Keratinocyte (primary cell): ENCODE measurements at regions not wholly inside any gene's neighbourhood (a gene's known extent, or its start where the extent isn't known, plus 50 kb on each side); places are given as distances from the start of the nearest gene placed in this dataset.

Experiments used
- DNase-seq: peaks from one replicate; pipeline ENCODE4 v3.0.0-alpha.2; 2011; ENCODE audit warnings: low read depth, missing footprints, low spot score
- FAIRE-seq: peaks from 2 replicates; lab custom pipeline; 2011; peaks lifted over from hg19 to GRCh38; lab: Jason Lieb, UNC
- H2AFZ ChIP-seq: 2 replicates; pipeline ENCODE4 v1.6.0; 2012; ENCODE audit warnings: low read length, control low read depth, inconsistent platforms; ENCODE audit not compliant: control insufficient read depth
- H3K27ac ChIP-seq: 2 replicates; pipeline ENCODE4 v1.5.1; 2011; ENCODE audit warnings: low read length; ENCODE audit not compliant: control insufficient read depth, insufficient read depth
- H3K27me3 ChIP-seq: 3 replicates; pipeline ENCODE4 v1.6.0; 2011; ENCODE audit warnings: low read length; ENCODE audit not compliant: control insufficient read depth, insufficient read depth; ENCODE audit errors: extremely low read depth
- H3K36me3 ChIP-seq, 2 experiments: 2 replicates in 1 of 2; 3 replicates in 1 of 2; pipeline ENCODE4 v1.5.1; 2011; ENCODE audit warnings: low read length in 2 of 2, mild to moderate bottlenecking in 1 of 2; ENCODE audit not compliant: control insufficient read depth in 2 of 2, insufficient read depth in 2 of 2; ENCODE audit errors: extremely low read depth in 1 of 2
- H3K4me1 ChIP-seq: 3 replicates; pipeline ENCODE4 v1.5.1; 2011; ENCODE audit warnings: low read length; ENCODE audit not compliant: control insufficient read depth, insufficient read depth; ENCODE audit errors: extremely low read depth
- H3K4me2 ChIP-seq: 3 replicates; pipeline ENCODE4 v1.6.0; 2011; ENCODE audit warnings: low read depth, low read length; ENCODE audit not compliant: control insufficient read depth, insufficient read depth; ENCODE audit errors: extremely low read depth
- H3K4me3 ChIP-seq, 3 experiments: fragments of 200-600 bp in 1 of 3; sonication (generic) in 1 of 3; 2 replicates in 2 of 3; 3 replicates in 1 of 3; pipeline ENCODE4 v1.5.1; 2011 to 2016; ENCODE audit warnings: low read length in 3 of 3, mild to moderate bottlenecking in 3 of 3, control low read depth in 2 of 3, inconsistent platforms in 1 of 3, low read depth in 1 of 3, mixed read lengths in 1 of 3, mixed run types in 1 of 3, moderate library complexity in 1 of 3; ENCODE audit not compliant: control insufficient read depth in 2 of 3, insufficient read depth in 2 of 3; ENCODE audit errors: extremely low read depth in 1 of 3
- H3K79me2 ChIP-seq: 2 replicates; pipeline ENCODE4 v1.6.0; 2012; ENCODE audit warnings: low read length; ENCODE audit not compliant: control insufficient read depth, insufficient read depth
- H3K9ac ChIP-seq: 3 replicates; pipeline ENCODE4 v1.6.0; 2011; ENCODE audit warnings: low read length; ENCODE audit not compliant: control insufficient read depth, insufficient read depth; ENCODE audit errors: extremely low read depth
- H3K9me1 ChIP-seq: 3 replicates; pipeline ENCODE4 v1.6.0; 2011; ENCODE audit warnings: low read length; ENCODE audit not compliant: control insufficient read depth, insufficient read depth; ENCODE audit errors: extremely low read depth
- H3K9me3 ChIP-seq: 2 replicates; pipeline ENCODE4 v1.5.1; 2012; ENCODE audit warnings: low read depth, low read length; ENCODE audit not compliant: control insufficient read depth
- H4K20me1 ChIP-seq: 3 replicates; pipeline ENCODE4 v1.6.0; 2011; ENCODE audit warnings: low read length; ENCODE audit not compliant: control insufficient read depth, insufficient read depth; ENCODE audit errors: extremely low read depth
- EZH2 ChIP-seq: IDR thresholded peaks from one replicate; pipeline ENCODE4 v1.6.1; 2012; ENCODE audit warnings: inconsistent platforms, mild to moderate bottlenecking, low read length, moderate library complexity
- dilution Hi-C: fragments of 300-500 bp; cut with MboI; formaldehyde crosslinking; loops from one replicate; pipeline ENCODE4 v1.7.0; 2020; ENCODE audit warnings: low sequenced_read_pairs; ENCODE audit not compliant: extremely low pct_ligation_motif_present
- TF ChIP-seq, protein P1 (sequence below), 3 experiments: IDR thresholded peaks in 1 of 3; conservative IDR thresholded peaks in 1 of 3; optimal IDR thresholded peaks in 1 of 3; 2 replicates in 2 of 3; 3 replicates in 1 of 3; pipeline versions ENCODE3 to v1.5.1; 2011; ENCODE audit warnings: low read length in 3 of 3, mild to moderate bottlenecking in 3 of 3, moderate library complexity in 2 of 3, control low read depth in 1 of 3, inconsistent platforms in 1 of 3; ENCODE audit not compliant: insufficient read depth in 2 of 3; ENCODE audit errors: extremely low read depth in 1 of 3

- no peak overlapping the region for H2AFZ ChIP-seq
- H3K27ac ChIP-seq = no peak overlapping the region
- no peaks in the 10 kb centered on the region for H3K9me1 ChIP-seq
- H3K9ac ChIP-seq = no peak overlapping the region
- no peaks in the 10 kb centered on the region for H3K36me3 ChIP-seq
- no peak overlapping the region for H3K4me2 ChIP-seq
- dilution Hi-C loops = no loop called here
- no peak for FAIRE-seq
- H3K27me3 ChIP-seq = no peaks in the 10 kb centered on the region
- no peak overlapping the region for H3K4me3 ChIP-seq
- TF ChIP-seq EZH2 = no peak
- TF ChIP-seq, protein P1, sequence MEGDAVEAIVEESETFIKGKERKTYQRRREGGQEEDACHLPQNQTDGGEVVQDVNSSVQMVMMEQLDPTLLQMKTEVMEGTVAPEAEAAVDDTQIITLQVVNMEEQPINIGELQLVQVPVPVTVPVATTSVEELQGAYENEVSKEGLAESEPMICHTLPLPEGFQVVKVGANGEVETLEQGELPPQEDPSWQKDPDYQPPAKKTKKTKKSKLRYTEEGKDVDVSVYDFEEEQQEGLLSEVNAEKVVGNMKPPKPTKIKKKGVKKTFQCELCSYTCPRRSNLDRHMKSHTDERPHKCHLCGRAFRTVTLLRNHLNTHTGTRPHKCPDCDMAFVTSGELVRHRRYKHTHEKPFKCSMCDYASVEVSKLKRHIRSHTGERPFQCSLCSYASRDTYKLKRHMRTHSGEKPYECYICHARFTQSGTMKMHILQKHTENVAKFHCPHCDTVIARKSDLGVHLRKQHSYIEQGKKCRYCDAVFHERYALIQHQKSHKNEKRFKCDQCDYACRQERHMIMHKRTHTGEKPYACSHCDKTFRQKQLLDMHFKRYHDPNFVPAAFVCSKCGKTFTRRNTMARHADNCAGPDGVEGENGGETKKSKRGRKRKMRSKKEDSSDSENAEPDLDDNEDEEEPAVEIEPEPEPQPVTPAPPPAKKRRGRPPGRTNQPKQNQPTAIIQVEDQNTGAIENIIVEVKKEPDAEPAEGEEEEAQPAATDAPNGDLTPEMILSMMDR (optimal IDR thresholded peaks at IDR 0.05 in 1 of 3, IDR thresholded peaks at IDR 0.05 in 1 of 3, conservative IDR thresholded peaks at IDR 0.05 in 1 of 3; ENCODE audit: extremely low read depth in 1 of 3, insufficient read depth in 2 of 3, low read length in 3 of 3) = no peak
- H4K20me1 ChIP-seq = no peaks in the 10 kb centered on the region
- no peaks in the 10 kb centered on the region for H3K4me1 ChIP-seq
- H3K9me3 ChIP-seq = no peaks in the 10 kb centered on the region
- DNase-seq = no peak
- no peaks in the 10 kb centered on the region for H3K79me2 ChIP-seq
Measured at GRCh38 chr13:89816404-89816803, 1531.1 kb upstream of the MIR17HG start.

GRCh38 chr13:89822467-89822866 is 1525.0 kb upstream of the MIR17HG start:
- H3K4me1 ChIP-seq = no peaks in the 10 kb centered on the region
- no peaks in the 10 kb centered on the region for H3K9me3 ChIP-seq
- no peak for DNase-seq
- H3K27me3 ChIP-seq = no peaks in the 10 kb centered on the region
- TF ChIP-seq, protein P1 (optimal IDR thresholded peaks at IDR 0.05 in 1 of 3, IDR thresholded peaks at IDR 0.05 in 1 of 3, conservative IDR thresholded peaks at IDR 0.05 in 1 of 3; ENCODE audit: extremely low read depth in 1 of 3, insufficient read depth in 2 of 3, low read length in 3 of 3) = no peak
- TF ChIP-seq EZH2 = no peak
- dilution Hi-C loops = no loop called here
- no peaks in the 10 kb centered on the region for H3K36me3 ChIP-seq
- no peak for FAIRE-seq
- no peaks in the 10 kb centered on the region for H4K20me1 ChIP-seq
- H3K9ac ChIP-seq = no peak overlapping the region
- no peak overlapping the region for H2AFZ ChIP-seq
- H3K4me2 ChIP-seq = no peak overlapping the region
- no peak overlapping the region for H3K4me3 ChIP-seq
- H3K9me1 ChIP-seq = no peaks in the 10 kb centered on the region
- H3K79me2 ChIP-seq = no peaks in the 10 kb centered on the region
- no peak overlapping the region for H3K27ac ChIP-seq
